ENCODE measurements at regions not wholly inside any gene's neighbourhood (a gene's known extent, or its start where the extent isn't known, plus 50 kb on each side); places are given as distances from the start of the nearest gene placed in this dataset.
"Not testable (repeated sequence)": the region's sequence is repeated elsewhere in the genome, so short reads cannot be mapped to it uniquely, and the experiment has no call there.

GRCh38 chr7:155236386-155236785 lies 61.3 kb upstream of the INSIG1 start:
- Histone ChIP-seq H3K27me3 (ENCODE audit: control insufficient read depth, insufficient read depth, low read length) (peaks cover 4% of the 10 kb centered on the region), H3K4me3 (ENCODE audit: low read depth, low read length) (no peak overlapping the region), H3K9me3 (ENCODE audit: control insufficient read depth, insufficient read depth, low read length) (peaks cover 4% of the 10 kb centered on the region; the same call in 1 of the 2 replicates), H3K27ac (ENCODE audit: low read depth, low read length) (no peak overlapping the region)
- POLR2A ChIA-PET: no interaction called here
- DNase-seq (ENCODE audit: low read depth, low spot score): no peak
- CTCF ChIA-PET: interaction anchor here (1.3 kb wide), 1 partner anchor 45 kb away, joined by 3 read pairs; no protein-coding TSS in a partner anchor
- TF ChIP-seq CTCF (IDR thresholded peaks at IDR 0.05; ENCODE audit: low read depth, low read length): no peak

DNA sequence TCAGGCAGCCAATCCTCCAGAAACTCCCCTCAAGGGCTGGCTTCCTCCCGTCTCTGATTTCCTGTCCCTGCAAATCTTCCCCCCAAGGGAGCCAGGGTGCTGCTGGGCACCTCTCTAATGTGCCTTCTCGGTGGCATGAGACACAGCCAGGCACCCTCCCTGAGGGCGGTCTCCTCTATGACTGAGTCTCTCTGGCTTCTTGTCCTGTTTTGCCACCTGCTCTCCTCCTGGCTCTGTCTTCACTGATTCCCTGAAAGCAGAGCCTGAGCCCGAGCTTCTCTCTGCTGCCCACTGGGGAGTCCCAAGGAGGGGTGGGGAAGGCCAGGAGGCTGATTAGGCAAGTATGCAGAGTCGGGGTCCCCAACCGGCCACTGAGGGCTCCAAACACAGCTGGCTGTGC lies 60.4 kb upstream of the INSIG1 start:
- Histone ChIP-seq H3K27me3 (ENCODE audit: control insufficient read depth, insufficient read depth, low read length) (peaks cover 4% of the 10 kb centered on the region), H3K27ac (ENCODE audit: low read depth, low read length) (no peak overlapping the region), H3K4me3 (ENCODE audit: low read depth, low read length) (no peak overlapping the region), H3K9me3 (ENCODE audit: control insufficient read depth, insufficient read depth, low read length) (no peaks in the 10 kb centered on the region; the same call in 1 of the 2 replicates)
- ChIA-PET CTCF (no interaction called here), POLR2A (no interaction called here)
- TF ChIP-seq CTCF (IDR thresholded peaks at IDR 0.05; ENCODE audit: low read depth, low read length): no peak
- no peak for DNase-seq (ENCODE audit: low read depth, low spot score)

DNA sequence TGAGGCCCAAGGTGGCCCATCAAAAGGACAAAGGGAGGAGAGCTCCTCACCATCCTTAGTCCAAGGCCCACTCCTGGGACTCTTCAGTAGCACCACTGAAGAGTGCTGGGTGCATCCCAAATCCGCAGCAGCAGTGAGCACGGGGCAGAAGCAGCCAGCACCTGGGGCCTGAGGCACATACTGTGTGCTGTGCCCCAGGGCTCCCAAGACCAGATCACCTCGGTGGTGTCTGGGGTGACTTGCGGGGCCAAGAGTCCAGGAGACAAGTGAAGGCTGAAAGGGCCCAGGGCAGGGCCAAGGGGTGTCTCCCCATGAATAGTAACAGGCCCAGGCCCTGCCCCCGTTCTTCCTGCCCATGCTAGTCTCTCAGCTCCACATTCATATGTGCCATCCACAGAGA lies 59.9 kb upstream of the INSIG1 start:
- POLR2A ChIA-PET: no interaction called here
- no peak overlapping the region for H3K4me3 ChIP-seq (ENCODE audit: low read depth, low read length)
- no peak for TF ChIP-seq CTCF (IDR thresholded peaks at IDR 0.05; ENCODE audit: low read depth, low read length)
- H3K9me3 ChIP-seq (ENCODE audit: control insufficient read depth, insufficient read depth, low read length): no peaks in the 10 kb centered on the region; the same call in 1 of the 2 replicates
- DNase-seq (ENCODE audit: low read depth, low spot score): no peak
- H3K27ac ChIP-seq (ENCODE audit: low read depth, low read length): no peak overlapping the region
- H3K27me3 ChIP-seq (ENCODE audit: control insufficient read depth, insufficient read depth, low read length): peaks cover 4% of the 10 kb centered on the region
- CTCF ChIA-PET: no interaction called here

DNA sequence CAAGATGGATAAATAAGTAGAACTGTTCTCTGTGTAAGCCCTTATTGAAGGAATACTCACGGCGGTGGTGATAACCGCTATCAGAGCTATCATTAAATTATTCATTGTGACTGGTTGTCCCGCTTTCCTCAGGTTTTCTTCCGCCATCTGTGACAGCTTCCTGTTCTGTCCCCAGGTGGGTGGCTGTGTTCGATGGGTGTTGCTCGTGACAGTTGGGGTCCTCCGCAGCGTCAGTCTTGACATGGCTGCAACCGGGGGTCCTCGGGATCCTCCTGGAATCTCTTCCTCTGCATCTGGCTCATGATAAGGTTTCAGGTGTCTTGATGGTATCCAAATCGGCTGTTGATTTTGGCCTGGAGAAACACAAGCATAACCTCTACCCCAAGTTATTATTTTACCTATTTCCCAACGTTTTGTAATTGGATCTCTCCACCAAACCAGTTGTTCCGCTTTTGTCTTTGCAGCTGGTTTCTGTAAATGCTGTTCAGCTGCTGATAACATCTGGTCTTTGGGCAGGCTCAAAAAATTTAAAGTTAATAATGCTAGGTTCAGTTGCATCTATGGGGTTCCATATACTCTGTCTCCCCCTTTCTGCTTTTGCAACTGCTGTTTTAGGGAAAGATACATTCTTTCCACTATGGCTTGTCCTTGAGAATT lies 58.1 kb upstream of the INSIG1 start:
- H3K27me3 ChIP-seq (ENCODE audit: control insufficient read depth, insufficient read depth, low read length); DNase-seq (ENCODE audit: low read depth, low spot score); H3K9me3 ChIP-seq (ENCODE audit: control insufficient read depth, insufficient read depth, low read length); POLR2A ChIA-PET; H3K27ac ChIP-seq (ENCODE audit: low read depth, low read length); H3K4me3 ChIP-seq (ENCODE audit: low read depth, low read length): not testable (repeated sequence)
- CTCF ChIA-PET: interaction anchor here (1.0 kb wide), 1 partner anchor 49 kb away, joined by 3 read pairs; no protein-coding TSS in a partner anchor

- H3K4me3 ChIP-seq (ENCODE audit: low read depth, low read length): no peak overlapping the region
- DNase-seq (ENCODE audit: low read depth, low spot score): no peak
- TF ChIP-seq CTCF (IDR thresholded peaks at IDR 0.05; ENCODE audit: low read depth, low read length): no peak
- POLR2A ChIA-PET: no interaction called here
- no peak overlapping the region for H3K27ac ChIP-seq (ENCODE audit: low read depth, low read length)
- no peaks in the 10 kb centered on the region; the same call in 1 of the 2 replicates for H3K9me3 ChIP-seq (ENCODE audit: control insufficient read depth, insufficient read depth, low read length)
- peaks cover 4% of the 10 kb centered on the region for H3K27me3 ChIP-seq (ENCODE audit: control insufficient read depth, insufficient read depth, low read length)
- CTCF ChIA-PET: no interaction called here
Observed at GRCh38 chr7:155244675-155245074, 53.0 kb upstream of the INSIG1 start.

Data from AG04450 (cell line).